ENCODE measurements at regions not wholly inside any gene's neighbourhood (a gene's known extent, or its start where the extent isn't known, plus 50 kb on each side); places are given as distances from the start of the nearest gene placed in this dataset.

DNA sequence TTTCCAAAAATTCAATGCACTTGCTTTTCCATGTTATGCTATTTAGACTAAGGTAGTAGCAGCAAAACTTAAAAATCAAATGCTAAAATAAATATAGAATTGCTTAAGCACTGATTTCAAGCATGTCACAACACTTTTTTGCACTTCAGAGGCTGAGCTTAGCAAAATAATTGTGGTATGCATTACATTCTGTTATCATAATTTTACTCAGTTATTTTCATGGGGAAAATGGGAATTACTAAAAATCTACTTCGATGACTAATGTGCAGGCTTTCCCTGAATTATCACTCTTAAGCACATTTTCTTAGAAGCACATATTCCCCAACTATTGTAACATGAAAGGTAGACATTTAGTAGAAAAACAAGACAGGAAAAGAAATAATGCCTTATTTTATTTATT lies 322.4 kb upstream of the CBLB start:
- Histone ChIP-seq H3K9me3 (ENCODE audit: control insufficient read depth, low read length) (no peaks in the 10 kb centered on the region), H3K36me3 (ENCODE audit: control insufficient read depth, insufficient read depth, low read length) (no peaks in the 10 kb centered on the region), H3K27me3 (ENCODE audit: control insufficient read depth, insufficient read depth, low read length, poor library complexity, severe bottlenecking) (no peaks in the 10 kb centered on the region), H3K27ac (ENCODE audit: insufficient read depth, low read depth, low read length, poor library complexity, severe bottlenecking) (no peak overlapping the region), H3K4me1 (ENCODE audit: control insufficient read depth, insufficient read depth, low read length) (no peaks in the 10 kb centered on the region), H3K4me3 (ENCODE audit: insufficient read depth, low read depth, low read length) (no peak overlapping the region)
- WGBS, 2 experiments, result 80% methylated on average over 1 of the region's 1 CpG; no CpG with 5 or more reads in 1 of the 2 experiments

DNA sequence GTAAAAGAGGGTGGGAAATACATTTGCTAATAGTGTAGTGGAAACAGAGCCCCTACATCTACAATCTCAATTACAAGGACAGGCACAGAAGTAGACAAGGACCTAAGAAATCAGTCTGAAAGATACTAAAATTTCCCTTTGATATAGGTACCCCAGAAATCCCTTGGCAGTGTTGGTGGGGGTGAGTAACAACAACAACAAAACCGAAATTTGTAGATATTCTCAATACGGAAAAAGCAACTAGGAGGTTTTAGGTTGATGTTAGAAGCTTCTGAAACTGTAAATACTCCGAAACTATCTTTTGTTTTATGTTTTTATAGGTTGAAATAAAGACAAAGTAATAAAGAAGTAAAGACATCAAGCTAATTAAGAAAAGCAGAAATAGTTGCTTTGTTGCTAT lies 323.1 kb upstream of the CBLB start:
- H3K27ac ChIP-seq (ENCODE audit: insufficient read depth, low read depth, low read length, poor library complexity, severe bottlenecking), result no peak overlapping the region
- 95 to 100% methylated on average over 3 of the region's 3 CpGs for WGBS, 2 experiments
- H3K27me3 ChIP-seq (ENCODE audit: control insufficient read depth, insufficient read depth, low read length, poor library complexity, severe bottlenecking), result no peaks in the 10 kb centered on the region
- H3K4me3 ChIP-seq (ENCODE audit: insufficient read depth, low read depth, low read length), result no peak overlapping the region
- no peaks in the 10 kb centered on the region for H3K36me3 ChIP-seq (ENCODE audit: control insufficient read depth, insufficient read depth, low read length)
- H3K4me1 ChIP-seq (ENCODE audit: control insufficient read depth, insufficient read depth, low read length), result no peaks in the 10 kb centered on the region
- H3K9me3 ChIP-seq (ENCODE audit: control insufficient read depth, low read length), result no peaks in the 10 kb centered on the region

DNA sequence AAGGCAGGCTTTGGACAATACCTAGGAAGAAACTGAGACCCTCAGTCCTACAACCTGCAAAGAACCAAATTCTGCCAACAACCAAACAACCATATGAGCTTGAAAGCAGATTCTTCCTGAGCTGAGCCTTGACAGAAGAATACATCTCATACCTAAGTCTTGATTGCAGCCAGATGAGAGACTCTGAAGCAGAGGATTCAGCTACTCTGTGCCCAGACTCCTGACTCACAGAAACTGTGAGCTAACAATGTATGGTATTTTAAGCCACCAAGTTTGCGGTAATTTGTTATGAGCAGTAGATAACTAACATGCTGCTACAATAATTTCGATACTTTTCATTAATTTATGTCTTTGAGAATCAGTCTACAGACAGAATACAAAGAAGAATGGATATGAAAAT lies 325.1 kb upstream of the CBLB start:
- H3K4me3 ChIP-seq (ENCODE audit: insufficient read depth, low read depth, low read length), result no peak overlapping the region
- no peaks in the 10 kb centered on the region for H3K27me3 ChIP-seq (ENCODE audit: control insufficient read depth, insufficient read depth, low read length, poor library complexity, severe bottlenecking)
- H3K4me1 ChIP-seq (ENCODE audit: control insufficient read depth, insufficient read depth, low read length), result no peaks in the 10 kb centered on the region
- H3K9me3 ChIP-seq (ENCODE audit: control insufficient read depth, low read length), result no peaks in the 10 kb centered on the region
- no peaks in the 10 kb centered on the region for H3K36me3 ChIP-seq (ENCODE audit: control insufficient read depth, insufficient read depth, low read length)
- WGBS, 2 experiments, result 100% methylated on average over 1 of the region's 2 CpGs; no CpG with 5 or more reads in 1 of the 2 experiments
- no peak overlapping the region for H3K27ac ChIP-seq (ENCODE audit: insufficient read depth, low read depth, low read length, poor library complexity, severe bottlenecking)

DNA sequence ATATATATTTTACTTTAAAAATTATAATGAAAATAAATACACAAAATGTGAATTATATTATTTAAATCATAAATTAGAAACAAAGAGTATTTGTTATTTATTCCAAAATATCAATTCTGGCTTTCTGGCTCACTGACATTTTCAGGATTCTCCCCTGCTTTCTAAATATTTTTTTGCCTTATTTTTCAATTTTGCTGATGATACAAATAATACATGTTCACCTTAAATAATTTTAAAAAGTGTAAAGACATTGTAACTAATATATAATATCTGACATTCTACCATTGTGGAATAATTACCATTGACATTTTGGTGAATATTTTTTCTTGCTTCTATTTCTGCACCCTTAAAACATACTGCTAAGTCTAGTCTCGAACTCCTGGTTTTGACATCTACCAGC lies 325.9 kb upstream of the CBLB start:
- Histone ChIP-seq H3K27me3 (ENCODE audit: control insufficient read depth, insufficient read depth, low read length, poor library complexity, severe bottlenecking) (no peaks in the 10 kb centered on the region), H3K27ac (ENCODE audit: insufficient read depth, low read depth, low read length, poor library complexity, severe bottlenecking) (no peak overlapping the region), H3K36me3 (ENCODE audit: control insufficient read depth, insufficient read depth, low read length) (no peaks in the 10 kb centered on the region), H3K4me1 (ENCODE audit: control insufficient read depth, insufficient read depth, low read length) (no peaks in the 10 kb centered on the region), H3K4me3 (ENCODE audit: insufficient read depth, low read depth, low read length) (no peak overlapping the region), H3K9me3 (ENCODE audit: control insufficient read depth, low read length) (no peaks in the 10 kb centered on the region)
- 90% methylated on average over 1 of the region's 1 CpG; no CpG with 5 or more reads in 1 of the 2 experiments for WGBS, 2 experiments

DNA sequence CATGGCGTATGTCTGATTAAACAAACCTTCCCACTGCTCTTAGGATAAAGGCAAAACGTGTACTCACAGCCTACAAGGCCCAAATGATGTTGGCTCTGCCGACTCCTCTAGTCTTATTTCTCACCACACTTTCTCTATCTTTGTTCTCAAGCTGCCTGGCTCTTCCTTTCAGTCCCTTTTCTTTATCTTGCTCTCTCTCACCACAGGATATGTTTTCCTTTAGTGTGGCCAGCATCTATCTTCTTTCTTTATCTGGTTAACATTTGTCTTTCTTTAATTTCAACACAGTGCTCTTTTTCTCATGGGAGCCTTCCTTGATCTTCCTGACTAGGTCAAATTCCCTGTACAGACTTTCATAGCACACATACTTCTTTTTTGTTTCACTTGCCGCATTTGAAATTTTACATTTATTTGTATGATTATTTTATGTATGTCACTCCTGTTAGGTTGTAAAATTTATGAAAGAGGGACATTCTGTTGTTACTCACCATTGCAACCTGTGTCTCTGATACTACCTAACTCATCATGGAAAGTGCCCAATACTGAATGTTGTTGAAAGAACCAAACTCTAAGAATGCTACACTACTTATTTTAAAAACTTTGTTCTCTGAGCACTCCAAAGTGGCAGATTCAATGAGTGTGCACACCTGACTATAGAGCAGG lies 328.9 kb upstream of the CBLB start:
- Histone ChIP-seq H3K36me3 (ENCODE audit: control insufficient read depth, insufficient read depth, low read length) (no peaks in the 10 kb centered on the region), H3K27ac (ENCODE audit: insufficient read depth, low read depth, low read length, poor library complexity, severe bottlenecking) (no peak overlapping the region), H3K27me3 (ENCODE audit: control insufficient read depth, insufficient read depth, low read length, poor library complexity, severe bottlenecking) (no peaks in the 10 kb centered on the region), H3K9me3 (ENCODE audit: control insufficient read depth, low read length) (no peaks in the 10 kb centered on the region), H3K4me1 (ENCODE audit: control insufficient read depth, insufficient read depth, low read length) (no peaks in the 10 kb centered on the region), H3K4me3 (ENCODE audit: insufficient read depth, low read depth, low read length) (no peak overlapping the region)
- WGBS, 2 experiments, result 79 to 84% methylated on average over 3 of the region's 4 CpGs

DNA sequence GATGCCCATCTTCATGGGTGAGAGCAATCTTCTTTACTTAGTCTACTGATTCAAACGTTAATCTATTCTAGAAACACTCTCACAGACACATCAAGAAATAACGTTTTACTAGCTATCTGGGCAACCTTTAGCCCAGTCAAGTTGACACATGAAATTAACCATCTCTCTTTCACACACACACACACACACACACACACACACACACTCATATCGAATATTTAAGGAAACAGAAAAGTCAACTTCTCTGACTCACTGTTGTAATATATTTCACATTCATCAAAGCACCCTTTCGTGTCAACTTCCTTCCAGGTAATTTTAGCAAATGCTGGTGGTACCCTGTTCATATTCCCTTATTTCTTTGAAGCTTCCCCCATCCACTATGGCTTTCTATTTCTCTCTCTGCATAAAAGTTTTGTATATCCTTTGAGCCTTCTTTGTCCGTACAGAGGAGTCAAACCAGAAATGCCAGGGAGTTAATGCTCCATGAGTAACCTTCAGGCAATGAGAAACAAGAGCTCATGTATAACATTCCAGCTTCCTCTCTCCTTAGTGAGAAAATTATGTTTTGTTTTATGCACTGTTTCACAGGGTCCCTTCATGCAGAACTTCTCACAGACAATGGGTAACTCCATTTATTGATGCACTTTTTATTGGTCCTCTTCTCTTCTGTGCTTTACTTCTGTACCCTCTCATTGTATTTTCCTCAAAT lies 335.5 kb upstream of the CBLB start:
- no peaks in the 10 kb centered on the region for H3K9me3 ChIP-seq (ENCODE audit: control insufficient read depth, low read length)
- no peaks in the 10 kb centered on the region for H3K4me1 ChIP-seq (ENCODE audit: control insufficient read depth, insufficient read depth, low read length)
- H3K36me3 ChIP-seq (ENCODE audit: control insufficient read depth, insufficient read depth, low read length), result no peaks in the 10 kb centered on the region
- WGBS, 2 experiments, result 88% methylated on average over 5 of the region's 5 CpGs
- no peak overlapping the region for H3K4me3 ChIP-seq (ENCODE audit: insufficient read depth, low read depth, low read length)
- H3K27me3 ChIP-seq (ENCODE audit: control insufficient read depth, insufficient read depth, low read length, poor library complexity, severe bottlenecking), result no peaks in the 10 kb centered on the region
- H3K27ac ChIP-seq (ENCODE audit: insufficient read depth, low read depth, low read length, poor library complexity, severe bottlenecking), result no peak overlapping the region

DNA sequence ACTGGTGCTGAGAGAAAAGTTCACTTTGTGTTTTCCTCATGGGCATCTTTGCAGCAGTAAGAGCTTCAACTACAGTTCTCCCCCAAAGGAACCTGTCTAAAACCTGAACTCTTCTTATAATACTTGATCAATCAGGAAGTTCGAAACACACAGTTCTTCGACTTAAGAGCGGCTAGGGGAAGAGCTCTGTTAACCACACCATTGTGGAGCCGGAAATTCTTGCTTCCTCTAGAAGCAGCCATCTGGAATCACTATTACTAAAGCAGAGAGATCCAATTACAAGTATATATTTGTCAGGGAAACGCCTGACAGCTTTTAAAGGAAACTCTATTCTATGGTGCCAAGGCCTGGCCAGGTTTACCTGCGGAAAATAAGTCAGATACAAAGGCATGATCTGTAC lies 337.3 kb upstream of the CBLB start:
- 92 to 99% methylated on average over 6 of the region's 6 CpGs for WGBS, 2 experiments
- H3K9me3 ChIP-seq (ENCODE audit: control insufficient read depth, low read length), result no peaks in the 10 kb centered on the region
- H3K4me3 ChIP-seq (ENCODE audit: insufficient read depth, low read depth, low read length), result no peak overlapping the region
- no peaks in the 10 kb centered on the region for H3K27me3 ChIP-seq (ENCODE audit: control insufficient read depth, insufficient read depth, low read length, poor library complexity, severe bottlenecking)
- no peaks in the 10 kb centered on the region for H3K36me3 ChIP-seq (ENCODE audit: control insufficient read depth, insufficient read depth, low read length)
- no peak overlapping the region for H3K27ac ChIP-seq (ENCODE audit: insufficient read depth, low read depth, low read length, poor library complexity, severe bottlenecking)
- no peaks in the 10 kb centered on the region for H3K4me1 ChIP-seq (ENCODE audit: control insufficient read depth, insufficient read depth, low read length)

DNA sequence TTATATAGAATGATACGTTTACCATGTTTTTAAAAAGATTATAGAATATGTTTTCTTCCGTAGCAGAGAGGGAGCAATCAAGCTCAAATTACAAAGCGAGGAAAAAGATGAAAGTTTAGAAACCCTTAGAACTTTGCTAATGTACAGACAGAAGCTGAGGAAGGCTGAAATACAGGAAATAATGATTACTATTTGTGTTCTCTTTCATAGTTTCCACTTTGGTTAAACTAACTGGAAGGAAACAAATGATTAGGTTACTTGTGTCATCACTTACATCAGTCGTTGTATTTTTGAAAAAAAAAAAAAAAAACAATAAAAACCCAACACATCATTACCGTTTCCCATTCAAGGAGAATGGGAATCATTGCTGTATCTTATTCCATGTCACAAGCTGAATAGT lies 337.8 kb upstream of the CBLB start:
- H3K4me1 ChIP-seq (ENCODE audit: control insufficient read depth, insufficient read depth, low read length), result no peaks in the 10 kb centered on the region
- no peaks in the 10 kb centered on the region for H3K36me3 ChIP-seq (ENCODE audit: control insufficient read depth, insufficient read depth, low read length)
- no peaks in the 10 kb centered on the region for H3K27me3 ChIP-seq (ENCODE audit: control insufficient read depth, insufficient read depth, low read length, poor library complexity, severe bottlenecking)
- no peak overlapping the region for H3K4me3 ChIP-seq (ENCODE audit: insufficient read depth, low read depth, low read length)
- no peaks in the 10 kb centered on the region for H3K9me3 ChIP-seq (ENCODE audit: control insufficient read depth, low read length)
- H3K27ac ChIP-seq (ENCODE audit: insufficient read depth, low read depth, low read length, poor library complexity, severe bottlenecking), result no peak overlapping the region
- 95 to 100% methylated on average over 3 to 4 of the region's 5 CpGs for WGBS, 2 experiments

DNA sequence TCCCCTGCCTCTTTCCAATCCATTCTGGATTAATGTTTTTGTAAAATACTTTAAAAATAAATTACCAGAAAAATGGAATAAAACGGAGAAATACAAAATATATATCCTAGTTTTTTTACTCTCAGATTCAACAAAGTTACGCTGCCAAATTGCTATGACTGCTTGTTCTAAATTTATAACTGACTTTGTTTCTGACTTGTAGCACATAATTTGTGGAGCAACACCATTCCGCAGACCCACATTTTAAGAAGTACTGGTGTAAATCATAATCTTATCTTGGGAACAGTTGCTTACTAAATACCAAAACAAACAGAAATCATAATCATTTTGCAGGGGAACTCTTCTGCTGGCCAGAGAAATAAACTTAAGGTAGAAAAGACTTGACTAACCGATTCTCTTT lies 339.4 kb upstream of the CBLB start:
- Histone ChIP-seq H3K9me3 (ENCODE audit: control insufficient read depth, low read length) (no peaks in the 10 kb centered on the region), H3K4me1 (ENCODE audit: control insufficient read depth, insufficient read depth, low read length) (no peaks in the 10 kb centered on the region), H3K4me3 (ENCODE audit: insufficient read depth, low read depth, low read length) (no peak overlapping the region), H3K27me3 (ENCODE audit: control insufficient read depth, insufficient read depth, low read length, poor library complexity, severe bottlenecking) (no peaks in the 10 kb centered on the region), H3K36me3 (ENCODE audit: control insufficient read depth, insufficient read depth, low read length) (no peaks in the 10 kb centered on the region), H3K27ac (ENCODE audit: insufficient read depth, low read depth, low read length, poor library complexity, severe bottlenecking) (no peak overlapping the region)
- WGBS, 2 experiments, result 89 to 100% methylated on average over 2 to 4 of the region's 4 CpGs

DNA sequence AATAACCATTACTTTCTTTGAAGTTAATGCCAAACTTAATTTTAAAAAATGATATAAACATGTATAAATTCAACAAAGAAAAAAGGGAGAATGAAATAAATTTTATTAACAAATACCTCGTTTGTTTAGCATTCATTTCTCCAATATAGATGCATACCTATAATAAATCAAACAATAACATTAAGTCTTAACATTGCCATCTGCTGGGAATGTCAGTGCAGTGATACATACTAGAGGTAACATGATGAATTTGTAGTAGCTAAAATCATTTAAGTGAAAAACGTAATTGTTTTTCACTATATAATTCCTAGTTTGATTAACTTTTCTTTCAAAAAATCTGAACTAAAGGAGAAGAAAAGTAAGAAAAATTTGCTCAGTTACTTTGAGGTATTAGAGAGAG lies 340.2 kb upstream of the CBLB start:
- Histone ChIP-seq H3K9me3 (ENCODE audit: control insufficient read depth, low read length) (no peaks in the 10 kb centered on the region), H3K4me1 (ENCODE audit: control insufficient read depth, insufficient read depth, low read length) (no peaks in the 10 kb centered on the region), H3K4me3 (ENCODE audit: insufficient read depth, low read depth, low read length) (no peak overlapping the region), H3K36me3 (ENCODE audit: control insufficient read depth, insufficient read depth, low read length) (no peaks in the 10 kb centered on the region), H3K27ac (ENCODE audit: insufficient read depth, low read depth, low read length, poor library complexity, severe bottlenecking) (no peak overlapping the region), H3K27me3 (ENCODE audit: control insufficient read depth, insufficient read depth, low read length, poor library complexity, severe bottlenecking) (no peaks in the 10 kb centered on the region)
- no CpG with 5 or more reads among the region's 2 CpGs for WGBS, 2 experiments
